ENCODE measurements at regions not wholly inside any gene's neighbourhood (a gene's known extent, or its start where the extent isn't known, plus 50 kb on each side); places are given as distances from the start of the nearest gene placed in this dataset.

DNA sequence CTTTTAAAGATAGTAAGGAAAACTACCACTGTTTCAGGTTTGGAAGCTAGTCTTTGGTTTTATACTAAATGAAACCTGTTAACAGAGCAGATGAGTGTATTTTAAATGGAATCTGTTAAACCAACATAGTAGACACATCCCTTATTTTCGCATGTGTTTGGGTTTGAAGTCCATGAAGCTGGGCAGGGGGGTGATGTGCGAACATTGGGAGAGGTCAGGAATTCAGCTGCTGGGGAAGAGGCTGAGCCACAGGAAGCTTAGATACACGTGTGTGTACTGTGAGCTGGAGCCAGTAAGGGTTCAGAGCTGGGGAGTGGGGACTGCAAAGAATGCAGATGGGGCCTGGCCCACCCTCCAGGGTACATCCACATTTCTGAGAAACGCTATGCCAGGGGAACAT lies 176.9 kb downstream of the VAPA start:
- no peak overlapping the region for H3K4me2 ChIP-seq (ENCODE audit: low read length)
- H3K27ac ChIP-seq (ENCODE audit: low read depth, low read length): no peak overlapping the region
- H3K27me3 ChIP-seq (ENCODE audit: control insufficient read depth, low read length): no peaks in the 10 kb centered on the region
- no peaks in the 10 kb centered on the region for H3F3A ChIP-seq (ENCODE audit: control insufficient read depth, insufficient read depth)
- no peaks in the 10 kb centered on the region for H4K20me1 ChIP-seq (ENCODE audit: control insufficient read depth, insufficient read depth, low read depth, low read length)
- H3K4me3 ChIP-seq (ENCODE audit: low read length): no peak overlapping the region
- H3K4me1 ChIP-seq (ENCODE audit: control insufficient read depth, low read length): no peaks in the 10 kb centered on the region
- H3K9me2 ChIP-seq (replicated peaks; ENCODE audit: control insufficient read depth, low read length): no peaks in the 10 kb centered on the region; the same call in 1 of the 2 replicates
- no peaks in the 10 kb centered on the region for H3K9me3 ChIP-seq (ENCODE audit: control insufficient read depth, insufficient read depth, low read length)
- no peak for TF ChIP-seq EZH2phosphoT487 (IDR thresholded peaks at IDR 0.05; ENCODE audit: borderline replicate concordance, low read length)
- TF ChIP-seq, protein P1, sequence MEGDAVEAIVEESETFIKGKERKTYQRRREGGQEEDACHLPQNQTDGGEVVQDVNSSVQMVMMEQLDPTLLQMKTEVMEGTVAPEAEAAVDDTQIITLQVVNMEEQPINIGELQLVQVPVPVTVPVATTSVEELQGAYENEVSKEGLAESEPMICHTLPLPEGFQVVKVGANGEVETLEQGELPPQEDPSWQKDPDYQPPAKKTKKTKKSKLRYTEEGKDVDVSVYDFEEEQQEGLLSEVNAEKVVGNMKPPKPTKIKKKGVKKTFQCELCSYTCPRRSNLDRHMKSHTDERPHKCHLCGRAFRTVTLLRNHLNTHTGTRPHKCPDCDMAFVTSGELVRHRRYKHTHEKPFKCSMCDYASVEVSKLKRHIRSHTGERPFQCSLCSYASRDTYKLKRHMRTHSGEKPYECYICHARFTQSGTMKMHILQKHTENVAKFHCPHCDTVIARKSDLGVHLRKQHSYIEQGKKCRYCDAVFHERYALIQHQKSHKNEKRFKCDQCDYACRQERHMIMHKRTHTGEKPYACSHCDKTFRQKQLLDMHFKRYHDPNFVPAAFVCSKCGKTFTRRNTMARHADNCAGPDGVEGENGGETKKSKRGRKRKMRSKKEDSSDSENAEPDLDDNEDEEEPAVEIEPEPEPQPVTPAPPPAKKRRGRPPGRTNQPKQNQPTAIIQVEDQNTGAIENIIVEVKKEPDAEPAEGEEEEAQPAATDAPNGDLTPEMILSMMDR (IDR thresholded peaks at IDR 0.05; ENCODE audit: low read depth, low read length, poor library complexity, severe bottlenecking): no peak
- H3K79me2 ChIP-seq (ENCODE audit: control insufficient read depth, low read length): no peaks in the 10 kb centered on the region
- H3K36me3 ChIP-seq (ENCODE audit: control insufficient read depth, low read length): no peaks in the 10 kb centered on the region

DNA sequence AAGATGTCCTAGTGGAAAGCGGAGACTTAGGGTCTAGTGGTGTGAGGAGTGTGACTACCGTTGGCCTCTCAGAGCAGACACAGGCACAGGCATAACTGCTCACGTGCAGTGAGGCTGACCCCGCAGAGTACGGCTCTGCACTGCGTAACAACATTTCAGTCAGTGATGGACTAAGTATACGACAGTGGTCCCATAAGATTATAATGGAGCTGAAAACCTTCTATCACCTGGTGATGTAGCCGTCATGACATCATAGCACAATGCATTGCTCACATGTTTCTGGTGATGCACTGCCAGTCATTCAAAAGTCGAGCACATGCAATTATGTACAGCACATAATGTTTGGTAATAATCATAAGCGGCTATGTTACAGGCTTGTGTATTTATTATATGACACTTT lies 179.6 kb downstream of the VAPA start:
- Histone ChIP-seq H3K4me3 (ENCODE audit: low read length) (no peak overlapping the region), H3K4me2 (ENCODE audit: low read length) (no peak overlapping the region), H3K9me3 (ENCODE audit: control insufficient read depth, insufficient read depth, low read length) (no peaks in the 10 kb centered on the region), H3K79me2 (ENCODE audit: control insufficient read depth, low read length) (no peaks in the 10 kb centered on the region), H3K4me1 (ENCODE audit: control insufficient read depth, low read length) (no peaks in the 10 kb centered on the region), H3K27ac (ENCODE audit: low read depth, low read length) (no peak overlapping the region), H3K27me3 (ENCODE audit: control insufficient read depth, low read length) (no peaks in the 10 kb centered on the region), H3K9me2 (replicated peaks; ENCODE audit: control insufficient read depth, low read length) (no peaks in the 10 kb centered on the region; the same call in 1 of the 2 replicates), H3F3A (ENCODE audit: control insufficient read depth, insufficient read depth) (no peaks in the 10 kb centered on the region), H4K20me1 (ENCODE audit: control insufficient read depth, insufficient read depth, low read depth, low read length) (no peaks in the 10 kb centered on the region), H3K36me3 (ENCODE audit: control insufficient read depth, low read length) (no peaks in the 10 kb centered on the region)
- TF ChIP-seq EZH2phosphoT487 (IDR thresholded peaks at IDR 0.05; ENCODE audit: borderline replicate concordance, low read length): no peak
- TF ChIP-seq, protein P1 (IDR thresholded peaks at IDR 0.05; ENCODE audit: low read depth, low read length, poor library complexity, severe bottlenecking): no peak

DNA sequence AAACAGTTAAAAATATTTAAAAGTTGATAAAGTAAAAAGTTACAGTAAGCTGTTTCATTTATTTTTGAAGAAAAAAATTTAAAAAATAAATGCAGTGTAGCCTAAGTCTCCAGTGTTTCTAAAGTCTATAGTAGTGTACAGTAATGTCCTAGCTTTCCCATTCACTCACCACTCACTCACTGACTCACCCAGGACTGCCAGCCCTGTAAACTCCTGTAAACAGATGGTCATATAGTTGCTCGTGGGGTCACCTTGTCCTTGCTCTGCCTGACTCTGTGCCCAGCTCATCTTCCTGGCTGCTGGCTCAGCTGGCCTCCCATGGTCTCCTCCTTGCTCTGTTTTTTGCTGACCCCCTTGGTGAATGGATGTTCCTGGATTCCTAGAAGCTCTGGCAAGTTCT lies 180.3 kb downstream of the VAPA start:
- Histone ChIP-seq H3K79me2 (ENCODE audit: control insufficient read depth, low read length) (no peaks in the 10 kb centered on the region), H3K9me2 (replicated peaks; ENCODE audit: control insufficient read depth, low read length) (no peaks in the 10 kb centered on the region; the same call in 1 of the 2 replicates), H3K4me1 (ENCODE audit: control insufficient read depth, low read length) (no peaks in the 10 kb centered on the region), H3K4me2 (ENCODE audit: low read length) (no peak overlapping the region), H3K4me3 (ENCODE audit: low read length) (no peak overlapping the region), H3F3A (ENCODE audit: control insufficient read depth, insufficient read depth) (no peaks in the 10 kb centered on the region), H3K36me3 (ENCODE audit: control insufficient read depth, low read length) (no peaks in the 10 kb centered on the region), H4K20me1 (ENCODE audit: control insufficient read depth, insufficient read depth, low read depth, low read length) (no peaks in the 10 kb centered on the region), H3K9me3 (ENCODE audit: control insufficient read depth, insufficient read depth, low read length) (no peaks in the 10 kb centered on the region), H3K27me3 (ENCODE audit: control insufficient read depth, low read length) (no peaks in the 10 kb centered on the region), H3K27ac (ENCODE audit: low read depth, low read length) (no peak overlapping the region)
- no peak for TF ChIP-seq EZH2phosphoT487 (IDR thresholded peaks at IDR 0.05; ENCODE audit: borderline replicate concordance, low read length)
- TF ChIP-seq, protein P1 (IDR thresholded peaks at IDR 0.05; ENCODE audit: low read depth, low read length, poor library complexity, severe bottlenecking): no peak
